ENCODE measurements at regions not wholly inside any gene's neighbourhood (a gene's known extent, or its start where the extent isn't known, plus 50 kb on each side); places are given as distances from the start of the nearest gene placed in this dataset.

- Histone ChIP-seq H3K4me1 (peaks cover 0 to 33% (median 25%) of the 10 kb centered on the region in 3 donors), H3K36me3 (no peaks in the 10 kb centered on the region), H3K27me3 (peaks cover 17% of the 10 kb centered on the region), H3K27ac (no peak overlapping the region), H3K9me3 (no peaks in the 10 kb centered on the region), H3K4me3 (no peak overlapping the region)
- 80 to 83% methylated on average over 2 to 8 of the region's 9 CpGs for WGBS, 2 donors (ENCODE audit: low coverage in 1 of 2)
- no peak for ATAC-seq
- TF ChIP-seq EP300 (IDR thresholded peaks at IDR 0.05) (no peak), CTCF (IDR thresholded peaks at IDR 0.05) (no peak), POLR2A (IDR thresholded peaks at IDR 0.05) (no peak), POLR2AphosphoS5 (IDR thresholded peaks at IDR 0.05) (no peak)
Measured at GRCh38 chr5:139743001-139743771, 52.4 kb upstream of the PSD2 start.

GRCh38 chr5:139743804-139744203 lies 51.8 kb upstream of the PSD2 start:
- Histone ChIP-seq H3K4me3 (no peak overlapping the region), H3K36me3 (no peaks in the 10 kb centered on the region), H3K4me1 (peaks cover 0 to 37% (median 28%) of the 10 kb centered on the region in 3 donors), H3K9me3 (no peaks in the 10 kb centered on the region), H3K27ac (no peak overlapping the region), H3K27me3 (peaks cover 23% of the 10 kb centered on the region)
- WGBS, 2 donors (ENCODE audit: low coverage in 1 of 2): 88% methylated on average over 2 of the region's 2 CpGs; no CpG with 5 or more reads in 1 of the 2 donors
- no peak for ATAC-seq
- TF ChIP-seq POLR2A (IDR thresholded peaks at IDR 0.05): no peak
- TF ChIP-seq EP300 (IDR thresholded peaks at IDR 0.05): no peak
- TF ChIP-seq POLR2AphosphoS5 (IDR thresholded peaks at IDR 0.05): no peak
- no peak for TF ChIP-seq CTCF (IDR thresholded peaks at IDR 0.05)

GRCh38 chr5:139744471-139745131 lies 51.0 kb upstream of the PSD2 start:
- Histone ChIP-seq H3K4me1 (peaks cover 0 to 37% (median 28%) of the 10 kb centered on the region in 3 donors), H3K4me3 (no peak overlapping the region), H3K27me3 (peaks cover 26% of the 10 kb centered on the region), H3K27ac (peak overlapping the region in 3 of 4 donors; percentile 38 to 64 (median 59)), H3K9me3 (no peaks in the 10 kb centered on the region), H3K36me3 (no peaks in the 10 kb centered on the region)
- 87 to 88% methylated on average over 3 to 4 of the region's 12 CpGs for WGBS, 2 donors (ENCODE audit: low coverage in 1 of 2)
- no peak for TF ChIP-seq EP300 (IDR thresholded peaks at IDR 0.05)
- no peak for TF ChIP-seq CTCF (IDR thresholded peaks at IDR 0.05)
- no peak for TF ChIP-seq POLR2A (IDR thresholded peaks at IDR 0.05)
- no peak for TF ChIP-seq POLR2AphosphoS5 (IDR thresholded peaks at IDR 0.05)
- no peak for ATAC-seq

- Histone ChIP-seq H3K9me3 (no peaks in the 10 kb centered on the region), H3K36me3 (no peaks in the 10 kb centered on the region), H3K27me3 (peaks cover 26% of the 10 kb centered on the region), H3K27ac (peak overlapping the region in 3 of 4 donors; percentile 38 to 64 (median 59)), H3K4me3 (no peak overlapping the region), H3K4me1 (peaks cover 0 to 37% (median 28%) of the 10 kb centered on the region in 3 donors)
- TF ChIP-seq POLR2AphosphoS5 (IDR thresholded peaks at IDR 0.05) (peak; percentile 66), POLR2A (IDR thresholded peaks at IDR 0.05) (no peak)
- 100% methylated on average over 1 of the region's 17 CpGs; no CpG with 5 or more reads in 1 of the 2 donors for WGBS, 2 donors (ENCODE audit: low coverage in 1 of 2)
- ATAC-seq: peak; percentile 46
Measured at GRCh38 chr5:139745132-139745799, 50.3 kb upstream of the PSD2 start.
